IMR-90 (cell line): ENCODE measurements at regions not wholly inside any gene's neighbourhood (a gene's known extent, or its start where the extent isn't known, plus 50 kb on each side); places are given as distances from the start of the nearest gene placed in this dataset.
"Not testable (repeated sequence)": the region's sequence is repeated elsewhere in the genome, so short reads cannot be mapped to it uniquely, and the experiment has no call there.

Experiments
- ATAC-seq: fragments of 200-7000 bp; cut with Tn5 transposase; 2 replicates; pipeline ENCODE4 v1.9.1; 2020; ENCODE audit warnings: low read depth, mild to moderate bottlenecking, moderate library complexity
- BruUV-seq: library from RNA; stranded (reverse); fragments of 400-500 nt; replicated peaks from 2 replicates; lab custom pipeline; 2021; lab: Mats Ljungman, UMichigan
- CTCF ChIA-PET: fragments of 300-600 bp; formaldehyde crosslinking; extraction: SDS; loops from one replicate; lab custom pipeline; 2021; ENCODE audit warnings: antibody characterized with exemption; lab: Yijun Ruan, JAX
- POLR2A ChIA-PET: fragments of 300-600 bp; sonication (Branson Sonifier 250); formaldehyde crosslinking; loops from one replicate; lab custom pipeline; 2022; ENCODE audit warnings: antibody characterized with exemption; ENCODE audit not compliant: unreplicated experiment; lab: Charles Lee
- DNase-seq: peaks from one replicate; pipeline ENCODE4 v3.0.0; 2013
- H2AFZ ChIP-seq: replicated peaks from 2 replicates; pipeline ENCODE3; 2013; ENCODE audit warnings: low read length, mild to moderate bottlenecking; ENCODE audit not compliant: poor library complexity
- H2AK5ac ChIP-seq: 2 replicates; pipeline ENCODE4 v1.6.1; 2013; ENCODE audit warnings: low read depth, low read length, inconsistent platforms
- H2AK9ac ChIP-seq: replicated peaks from 2 replicates; pipeline ENCODE3; 2013; ENCODE audit warnings: mild to moderate bottlenecking, low read depth, low read length, moderate library complexity; ENCODE audit not compliant: poor library complexity
- H2BK120ac ChIP-seq: 2 replicates; pipeline ENCODE4 v1.6.1; 2013; ENCODE audit warnings: low read depth, low read length, inconsistent platforms
- H2BK15ac ChIP-seq: 3 replicates; pipeline ENCODE4 v1.6.1; 2013; ENCODE audit warnings: low read depth, low read length, inconsistent platforms
- H2BK20ac ChIP-seq: 2 replicates; pipeline ENCODE4 v1.6.1; 2013; ENCODE audit warnings: low read depth, mild to moderate bottlenecking, inconsistent platforms, low read length, moderate library complexity
- H2BK5ac ChIP-seq: 2 replicates; pipeline ENCODE4 v1.6.1; 2013; ENCODE audit warnings: mild to moderate bottlenecking, low read depth, low read length, inconsistent platforms; ENCODE audit not compliant: poor library complexity, severe bottlenecking
- H3K14ac ChIP-seq: replicated peaks from 2 replicates; pipeline ENCODE4 v1.6.1; 2013; ENCODE audit warnings: low read depth, low read length, inconsistent platforms
- H3K18ac ChIP-seq: 2 replicates; pipeline ENCODE4 v1.6.1; 2013; ENCODE audit warnings: low read depth, low read length, control low read depth
- H3K23ac ChIP-seq: 2 replicates; pipeline ENCODE4 v1.6.1; 2013; ENCODE audit warnings: low read depth, low read length, inconsistent platforms
- H3K27ac ChIP-seq: 2 replicates; pipeline ENCODE4 v1.5.1; 2013; ENCODE audit warnings: mild to moderate bottlenecking, control low read depth, low read length; ENCODE audit not compliant: insufficient read depth
- H3K27me3 ChIP-seq: 2 replicates; pipeline ENCODE4 v1.6.1; 2013; ENCODE audit warnings: low read length; ENCODE audit not compliant: control insufficient read depth, insufficient read depth
- H3K36me3 ChIP-seq: 2 replicates; pipeline ENCODE4 v1.6.1; 2013; ENCODE audit warnings: low read length, mixed read lengths; ENCODE audit not compliant: control insufficient read depth, insufficient read depth
- H3K4ac ChIP-seq: 2 replicates; pipeline ENCODE4 v1.6.1; 2013; ENCODE audit warnings: low read depth, low read length, inconsistent platforms
- H3K4me1 ChIP-seq: 2 replicates; pipeline ENCODE4 v1.6.1; 2013; ENCODE audit warnings: low read length, mixed read lengths; ENCODE audit not compliant: control insufficient read depth, insufficient read depth
- H3K4me2 ChIP-seq: 2 replicates; pipeline ENCODE4 v1.6.1; 2013; ENCODE audit warnings: low read depth, mild to moderate bottlenecking, control low read depth, low read length, moderate library complexity
- H3K4me3 ChIP-seq: 2 replicates; pipeline ENCODE4 v1.5.1; 2013; ENCODE audit warnings: low read depth, mild to moderate bottlenecking, control low read depth, low read length, moderate library complexity; ENCODE audit not compliant: insufficient read depth
- H3K56ac ChIP-seq: 2 replicates; pipeline ENCODE4 v1.6.1; 2013; ENCODE audit warnings: low read length, inconsistent platforms; ENCODE audit not compliant: insufficient read depth; ENCODE audit errors: extremely low read depth
- H3K79me1 ChIP-seq, 2 experiments: 2 replicates each; pipeline ENCODE4 v1.6.1; 2013; ENCODE audit warnings: low read length in 2 of 2, inconsistent platforms in 1 of 2, low read depth in 1 of 2
- H3K9ac ChIP-seq: 2 replicates; pipeline ENCODE4 v1.6.1; 2013; ENCODE audit warnings: low read depth, low read length, control low read depth
- H3K9me1 ChIP-seq: 2 replicates; pipeline ENCODE4 v1.6.1; 2013; ENCODE audit warnings: low read length, inconsistent platforms; ENCODE audit not compliant: insufficient read depth
- H3K9me3 ChIP-seq: 2 replicates; pipeline ENCODE4 v1.6.1; 2013; ENCODE audit warnings: low read length; ENCODE audit not compliant: control insufficient read depth, insufficient read depth
- H4K20me1 ChIP-seq: 2 replicates; pipeline ENCODE4 v1.6.1; 2013; ENCODE audit warnings: low read length, inconsistent platforms; ENCODE audit not compliant: insufficient read depth
- H4K5ac ChIP-seq: 2 replicates; pipeline ENCODE4 v1.6.1; 2013; ENCODE audit warnings: mild to moderate bottlenecking, low read depth, low read length, control low read depth
- H4K8ac ChIP-seq, 2 experiments: 2 replicates each; pipeline ENCODE4 v1.6.1; 2013; ENCODE audit warnings: low read depth in 2 of 2, low read length in 2 of 2, control low read depth in 1 of 2, inconsistent platforms in 1 of 2
- H4K91ac ChIP-seq: 2 replicates; pipeline ENCODE4 v1.6.1; 2013; ENCODE audit warnings: low read depth, low read length, inconsistent platforms; ENCODE audit not compliant: insufficient read depth
- WGBS, 2 experiments: methylation state at CpG; one replicate each; pipeline versions ENCODE4 v1.1.5 to v1.1.7; 2013; ENCODE audit warnings: missing lambda C conversion rate in 2 of 2; ENCODE audit not compliant: insufficient read length in 1 of 2; ENCODE audit errors: extremely low coverage in 2 of 2; 5-methylcytosine and 5-hydroxymethylcytosine counted together
- dilution Hi-C: fragments of 300-500 bp; cut with HindIII; formaldehyde crosslinking; loops from one replicate; pipeline ENCODE4 v1.14.3; 2018; ENCODE audit warnings: low sequenced_read_pairs; ENCODE audit not compliant: unreplicated experiment
- in situ Hi-C: fragments of 300-500 bp; cut with MboI; formaldehyde crosslinking; loops from 3 replicates; pipeline ENCODE4 v1.14.3; 2019; ENCODE audit warnings: low sequenced_read_pairs, inconsistent platforms, mixed read lengths
- intact Hi-C: fragments of 100-400 bp; cut with micrococcal nuclease; formaldehyde crosslinking; loops from 2 replicates; pipeline ENCODE4 v1.10.0; 2022

GRCh38 chr1:211890091-211890995 is 59.8 kb upstream of the LPGAT1 start:
- H2BK120ac ChIP-seq, ATAC-seq, H4K91ac ChIP-seq, H3K27ac ChIP-seq, H3K23ac ChIP-seq, DNase-seq, H3K9me3 ChIP-seq, H3K9ac ChIP-seq, H3K27me3 ChIP-seq, H3K4ac ChIP-seq, H3K4me3 ChIP-seq, H4K5ac ChIP-seq, CTCF ChIA-PET, in situ Hi-C loops, H2BK15ac ChIP-seq, H2AK9ac ChIP-seq, H3K4me2 ChIP-seq, H4K20me1 ChIP-seq, H4K8ac ChIP-seq, POLR2A ChIA-PET, H3K14ac ChIP-seq, H2AFZ ChIP-seq, H3K4me1 ChIP-seq, H3K56ac ChIP-seq, H3K79me1 ChIP-seq, intact Hi-C loops, H2BK5ac ChIP-seq, H2AK5ac ChIP-seq, H2BK20ac ChIP-seq, H3K18ac ChIP-seq, dilution Hi-C loops, H3K36me3 ChIP-seq, H3K9me1 ChIP-seq, BruUV-seq: not testable (repeated sequence)
- 89% methylated on average over 8 of the region's 23 CpGs; no CpG with 5 or more reads in 1 of the 2 experiments for WGBS, 2 experiments

GRCh38 chr1:211889307-211890090 is 58.9 kb upstream of the LPGAT1 start:
- ATAC-seq, H3K4me3 ChIP-seq, H4K91ac ChIP-seq, H2BK5ac ChIP-seq, H2BK120ac ChIP-seq, dilution Hi-C loops, intact Hi-C loops, H3K9ac ChIP-seq, H3K14ac ChIP-seq, H2AK5ac ChIP-seq, H2AFZ ChIP-seq, H3K36me3 ChIP-seq, BruUV-seq, H3K56ac ChIP-seq, H3K4me1 ChIP-seq, H3K4ac ChIP-seq, in situ Hi-C loops, H4K20me1 ChIP-seq, H3K9me3 ChIP-seq, H3K23ac ChIP-seq, H3K4me2 ChIP-seq, H3K27ac ChIP-seq, H4K8ac ChIP-seq, H2AK9ac ChIP-seq, CTCF ChIA-PET, DNase-seq, H4K5ac ChIP-seq, H3K79me1 ChIP-seq, H2BK20ac ChIP-seq, POLR2A ChIA-PET, H3K18ac ChIP-seq, H3K9me1 ChIP-seq, H2BK15ac ChIP-seq: not testable (repeated sequence)
- peaks cover 14% of the 10 kb centered on the region for H3K27me3 ChIP-seq
- WGBS, 2 experiments, result 61% methylated on average over 19 of the region's 50 CpGs; no CpG with 5 or more reads in 1 of the 2 experiments
